GM08714 (cell line): ENCODE measurements at regions not wholly inside any gene's neighbourhood (a gene's known extent, or its start where the extent isn't known, plus 50 kb on each side); places are given as distances from the start of the nearest gene placed in this dataset.

Experiments
- H3K4me3 ChIP-seq: fragments of 200-500 bp; sonication (Bioruptor generic); 2 replicates; pipeline ENCODE4 v1.5.1; 2014; ENCODE audit warnings: mild to moderate bottlenecking, low read length, inconsistent platforms
- ZNF274 ChIP-seq: IDR thresholded peaks from 2 replicates; pipeline ENCODE4 v1.6.1; 2012; ENCODE audit warnings: mild to moderate bottlenecking, low read depth, low read length

DNA sequence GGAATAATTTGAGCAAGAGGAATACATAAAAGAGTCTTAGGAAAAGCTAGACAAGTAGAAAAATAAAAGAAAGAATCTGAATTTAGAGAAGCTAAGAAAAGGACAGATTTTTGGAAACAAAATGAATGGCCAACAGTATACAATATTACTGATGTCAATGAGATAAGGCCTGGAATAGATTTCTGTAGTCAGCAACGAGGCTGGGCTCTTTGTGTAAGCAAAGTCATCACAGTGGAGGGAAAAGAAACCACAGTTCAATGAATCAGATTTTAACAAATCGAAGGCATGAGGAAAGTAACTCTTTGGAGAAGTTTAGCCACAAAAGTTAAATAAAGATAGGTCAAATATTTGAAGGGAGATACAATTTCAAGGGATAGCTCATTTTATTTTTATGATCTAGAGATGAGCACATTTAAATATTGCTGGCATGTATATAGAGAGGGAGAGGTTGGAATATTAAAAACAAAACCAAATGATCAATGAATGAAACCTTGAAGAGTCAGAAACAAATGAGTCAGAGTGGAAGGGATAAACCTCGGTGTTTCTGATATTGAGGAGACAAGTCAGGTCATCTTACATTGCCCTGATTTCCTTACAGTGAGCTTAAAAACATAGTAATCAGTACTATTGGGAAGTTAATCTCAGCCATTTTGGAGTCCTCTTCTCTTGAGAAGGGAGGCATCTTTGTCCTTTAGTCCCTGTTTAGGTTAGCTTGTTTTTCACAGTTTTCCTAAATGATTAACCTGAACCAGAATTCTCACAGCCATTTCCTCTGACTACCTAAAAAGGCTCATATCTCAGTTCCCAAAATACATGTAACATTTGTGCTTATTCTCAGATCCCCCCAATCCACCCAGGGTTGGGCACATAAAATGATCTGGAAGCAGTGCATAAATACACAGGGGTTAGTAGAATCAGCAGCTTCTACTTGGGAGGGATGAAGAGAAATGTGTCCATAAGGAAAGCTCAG is 620.0 kb upstream of the B3GALT2 start:
- TF ChIP-seq ZNF274: no peak
- no peak overlapping the region for H3K4me3 ChIP-seq

DNA sequence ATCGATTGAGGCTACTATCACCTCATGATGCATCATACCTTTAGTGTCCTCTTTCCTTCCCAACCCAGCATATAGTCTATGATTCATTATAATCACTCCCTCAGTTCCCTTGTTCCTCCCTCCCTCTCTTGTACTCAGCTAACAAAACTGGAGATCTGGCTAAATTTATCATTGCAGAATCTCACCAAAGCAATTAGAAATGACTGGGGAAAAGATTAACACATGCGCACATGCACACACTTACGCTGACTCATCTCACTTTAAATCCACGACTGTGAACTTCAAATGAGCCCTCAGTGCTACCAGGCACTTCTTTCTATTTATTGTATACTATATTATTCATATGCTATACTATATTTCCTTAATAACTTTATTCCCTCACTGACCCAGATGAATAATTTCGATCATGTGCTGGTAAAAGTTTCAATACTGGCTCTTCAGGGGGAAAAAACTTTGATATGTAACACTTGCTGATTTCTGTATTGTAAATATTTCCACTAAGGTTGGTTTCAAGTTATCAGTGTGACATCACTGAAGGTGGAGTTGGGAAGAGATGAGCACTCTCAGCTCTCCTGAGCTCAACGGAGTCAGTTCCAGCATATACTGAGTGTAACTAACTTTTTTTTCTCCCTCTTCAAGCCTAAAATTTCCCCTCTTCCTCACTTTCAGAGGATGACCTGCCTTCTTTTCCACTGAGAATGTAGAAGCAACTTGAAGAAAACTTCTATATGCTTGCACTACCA is 613.7 kb upstream of the B3GALT2 start:
- no peak for TF ChIP-seq ZNF274

GRCh38 chr1:193799371-193799770 is 613.0 kb upstream of the B3GALT2 start:
- no peak for TF ChIP-seq ZNF274
- no peak overlapping the region for H3K4me3 ChIP-seq

More for the DNA sequence above, 613.7 kb upstream of the B3GALT2 start:
- H3K4me3 ChIP-seq: no peak overlapping the region

GRCh38 chr1:193794239-193794638 is 607.8 kb upstream of the B3GALT2 start:
- H3K4me3 ChIP-seq: no peak overlapping the region
- no peak for TF ChIP-seq ZNF274

DNA sequence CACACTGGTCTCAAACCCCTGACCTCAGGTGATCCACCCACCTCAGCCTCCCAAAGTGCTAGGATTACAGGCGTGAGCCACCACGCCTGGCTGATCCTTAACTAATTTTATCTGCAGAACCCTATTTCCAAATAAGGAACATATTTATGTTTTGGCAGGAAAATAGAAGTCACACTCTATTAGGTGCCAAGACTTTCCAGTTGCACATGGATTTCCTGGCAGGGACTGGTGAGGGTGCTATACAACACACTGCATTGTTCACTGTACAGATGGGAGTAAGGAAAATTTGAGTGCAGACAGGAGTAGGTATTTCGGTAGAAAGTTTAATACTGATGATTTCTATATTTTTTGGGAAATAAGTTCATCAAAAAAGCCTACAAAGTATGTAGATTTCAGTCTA is 605.3 kb upstream of the B3GALT2 start:
- H3K4me3 ChIP-seq: no peak overlapping the region

DNA sequence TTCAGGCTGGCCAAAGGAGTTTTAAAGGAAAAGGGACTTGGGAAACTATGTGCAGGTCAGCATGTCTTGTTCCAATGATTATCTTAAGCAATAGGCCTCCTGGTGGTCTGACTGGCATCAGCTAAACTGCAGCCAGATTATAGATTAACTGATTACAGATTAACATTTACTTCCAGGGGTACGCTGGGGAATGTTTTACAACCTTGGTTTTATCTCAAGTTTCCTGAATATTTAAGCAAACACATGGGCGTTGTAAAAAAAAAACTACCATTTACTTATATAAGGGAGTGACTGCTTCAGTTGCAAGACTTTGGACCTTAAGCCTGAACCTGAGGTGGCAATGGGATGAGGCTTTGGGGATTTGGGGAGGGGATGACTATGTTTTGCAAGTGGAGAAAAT is 600.6 kb upstream of the B3GALT2 start:
- no peak for TF ChIP-seq ZNF274
- H3K4me3 ChIP-seq: no peak overlapping the region

More for the DNA sequence above, 605.3 kb upstream of the B3GALT2 start:
- no peak for TF ChIP-seq ZNF274

GRCh38 chr1:193785850-193786420 is 599.5 kb upstream of the B3GALT2 start:
- H3K4me3 ChIP-seq: no peak overlapping the region
- no peak for TF ChIP-seq ZNF274

DNA sequence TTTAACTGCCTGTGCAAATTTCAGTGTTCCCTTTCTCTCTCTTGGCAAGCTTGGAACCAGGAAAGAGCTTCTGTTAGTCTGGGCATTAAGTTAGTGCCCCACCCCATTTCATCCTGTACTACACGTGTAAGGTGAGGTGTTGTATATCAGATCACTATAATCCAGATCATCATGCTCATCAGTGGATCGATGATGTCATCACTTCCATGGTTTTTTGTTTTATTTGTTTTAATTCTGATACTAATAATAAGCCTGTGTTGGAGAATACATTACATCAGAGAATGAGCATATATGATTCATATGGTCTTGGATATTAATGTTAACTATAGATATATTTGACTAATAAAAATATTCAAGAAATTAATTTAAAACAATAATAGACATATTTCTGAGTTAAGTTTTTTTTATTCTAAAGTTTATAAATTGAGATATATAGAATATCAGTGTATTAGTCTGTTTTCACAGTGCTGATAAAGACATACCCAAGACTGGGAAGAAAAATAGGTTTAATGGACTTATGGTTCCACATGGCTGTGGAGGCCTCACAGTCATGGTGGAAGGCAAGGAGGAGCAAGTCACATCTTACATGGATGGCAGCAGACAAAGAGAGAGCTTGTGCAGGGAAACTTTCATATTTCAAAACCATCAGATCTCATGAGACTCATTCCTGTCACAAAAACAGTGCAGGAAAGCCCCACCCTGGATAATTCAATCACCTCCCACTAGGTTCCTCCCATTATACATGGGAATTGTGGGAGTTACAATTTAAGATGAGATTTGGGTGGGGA is 588.3 kb upstream of the B3GALT2 start:
- no peak overlapping the region for H3K4me3 ChIP-seq
- TF ChIP-seq ZNF274: no peak

- H3K4me3 ChIP-seq: no peak overlapping the region
- no peak for TF ChIP-seq ZNF274
These were observed 585.2 kb upstream of the B3GALT2 start for GRCh38 chr1:193771596-193771995.

DNA sequence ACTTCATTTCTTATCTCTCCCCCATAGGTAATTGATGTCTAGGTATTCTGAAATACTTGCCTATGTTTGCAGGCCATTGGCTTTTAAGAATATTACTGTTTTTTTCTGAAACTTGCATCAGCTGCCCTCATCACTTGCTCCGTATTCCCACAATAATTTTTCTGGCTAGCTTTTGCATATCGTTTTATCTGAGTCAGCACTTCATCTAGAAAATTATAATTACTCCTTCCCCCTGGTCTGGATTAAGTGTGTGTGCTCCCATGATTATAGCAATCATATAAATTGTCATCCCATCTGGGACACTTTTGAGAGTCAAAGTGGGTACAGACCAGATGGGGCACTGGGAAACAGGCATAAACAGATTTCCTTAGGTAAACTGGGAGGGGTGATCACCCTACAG is 583.2 kb upstream of the B3GALT2 start:
- H3K4me3 ChIP-seq: no peak overlapping the region
- TF ChIP-seq ZNF274: no peak

GRCh38 chr1:193767886-193768285 is 581.5 kb upstream of the B3GALT2 start:
- no peak overlapping the region for H3K4me3 ChIP-seq
- no peak for TF ChIP-seq ZNF274

DNA sequence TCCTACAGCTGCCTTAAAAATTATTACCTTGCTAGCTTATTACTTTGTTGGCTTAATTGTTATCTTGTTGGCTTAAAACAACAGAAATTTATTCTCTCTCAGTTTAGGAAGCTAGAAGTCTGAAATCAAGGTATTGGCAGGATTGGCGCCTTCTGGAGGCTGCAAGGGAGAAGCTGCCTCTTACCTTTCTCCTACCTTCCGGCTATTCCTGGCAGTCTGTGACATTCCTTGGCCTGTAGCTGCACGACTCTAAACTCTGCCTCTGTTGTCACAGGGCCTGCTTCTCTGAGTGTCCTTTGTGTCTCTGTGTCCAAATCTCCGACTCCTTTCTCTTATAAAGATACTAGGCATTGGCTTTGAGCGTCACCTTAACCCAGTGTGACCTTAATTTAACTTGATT is 579.9 kb upstream of the B3GALT2 start:
- H3K4me3 ChIP-seq: no peak overlapping the region
- TF ChIP-seq ZNF274: no peak

GRCh38 chr1:193763266-193763665 is 576.9 kb upstream of the B3GALT2 start:
- H3K4me3 ChIP-seq: no peak overlapping the region
- no peak for TF ChIP-seq ZNF274

GRCh38 chr1:193762236-193762635 is 575.8 kb upstream of the B3GALT2 start:
- no peak overlapping the region for H3K4me3 ChIP-seq
- no peak for TF ChIP-seq ZNF274
